Lower leg skin (tissue), 3 donors: ENCODE measurements at regions not wholly inside any gene's neighbourhood (a gene's known extent, or its start where the extent isn't known, plus 50 kb on each side); places are given as distances from the start of the nearest gene placed in this dataset.

ENCODE experiments used
- CTCF ChIP-seq, 3 donors: fragments of 450-650 bp; IDR thresholded peaks; one replicate each; pipeline ENCODE4 v1.5.1; 2016; ENCODE audit warnings: antibody characterized with exemption in 3 of 3, mild to moderate bottlenecking in 3 of 3, moderate library complexity in 2 of 3
- POLR2A ChIP-seq, 2 donors: fragments of 450-650 bp; IDR thresholded peaks; one replicate each; pipeline ENCODE4 v1.6.1; 2016 to 2017; ENCODE audit warnings: antibody characterized with exemption in 2 of 2, mild to moderate bottlenecking in 1 of 2, moderate library complexity in 1 of 2

- TF ChIP-seq CTCF (IDR thresholded peaks at IDR 0.05) (no peak), POLR2A (IDR thresholded peaks at IDR 0.05) (no peak)
These were observed 289.0 kb downstream of the GLRX3 start for GRCh38 chr10:130425169-130425568.
